ENCODE measurements at regions not wholly inside any gene's neighbourhood (a gene's known extent, or its start where the extent isn't known, plus 50 kb on each side); places are given as distances from the start of the nearest gene placed in this dataset.
A peak's percentile ranks its signal among the peaks of the same experiment; 100 is the strongest.

- TF ChIP-seq STAT6 (CRISPR knock-in tag; IDR thresholded peaks at IDR 0.05) (no peak), CBX8 (IDR thresholded peaks at IDR 0.05; ENCODE audit: borderline replicate concordance, extremely low read depth, low read depth, low read length, poor library complexity, severe bottlenecking) (no peak), TGIF2 (CRISPR knock-in tag; IDR thresholded peaks at IDR 0.05) (no peak), AFF1 (IDR thresholded peaks at IDR 0.05; ENCODE audit: low read depth in 1 of 2, partially characterized antibody in 2 of 2) (peak in 1 of 2 experiments; percentile 3), BCL6 (CRISPR knock-in tag; IDR thresholded peaks at IDR 0.05) (no peak), ARID1B (IDR thresholded peaks at IDR 0.05) (peak; percentile 95), TEAD1 (CRISPR knock-in tag; IDR thresholded peaks at IDR 0.05) (peak in 1 of 2 experiments; percentile 73; a peak in 1 of 4 replicates), GATAD2A (IDR thresholded peaks at IDR 0.05) (peak; percentile 69; the same call in 1 of the 2 replicates), CEBPG (CRISPR knock-in tag; IDR thresholded peaks at IDR 0.05) (no peak), CEBPG (tag; conservative IDR thresholded peaks at IDR 0.05 in 1 of 2, IDR thresholded peaks at IDR 0.05 in 1 of 2) (peak in 1 of 2 experiments; percentile 41; a peak in 1 of 4 replicates), SUPT5H (IDR thresholded peaks at IDR 0.05) (no peak), NFE2L1 (tag; IDR thresholded peaks at IDR 0.05; ENCODE audit: borderline replicate concordance, low read depth) (no peak), ASH1L (IDR thresholded peaks at IDR 0.05; ENCODE audit: borderline replicate concordance, low read depth, partially characterized antibody) (no peak), CBFA2T2 (conservative IDR thresholded peaks at IDR 0.05) (peak; percentile 90), RCOR1 (IDR thresholded peaks at IDR 0.05; ENCODE audit: borderline replicate concordance in 1 of 2, low read depth in 2 of 2, low read length in 2 of 2) (peak in 1 of 2 experiments; percentile 90; a peak in 2 of 4 replicates), ZNF175 (CRISPR knock-in tag; IDR thresholded peaks at IDR 0.05; ENCODE audit: low read depth) (peak; percentile 65; the same call in 1 of the 2 replicates), LARP7 (IDR thresholded peaks at IDR 0.05) (no peak), HDAC1 (IDR thresholded peaks at IDR 0.05) (no peak)
- TF ChIP-seq, protein P1, sequence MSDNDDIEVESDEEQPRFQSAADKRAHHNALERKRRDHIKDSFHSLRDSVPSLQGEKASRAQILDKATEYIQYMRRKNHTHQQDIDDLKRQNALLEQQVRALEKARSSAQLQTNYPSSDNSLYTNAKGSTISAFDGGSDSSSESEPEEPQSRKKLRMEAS (CRISPR knock-in tag; IDR thresholded peaks at IDR 0.05) = no peak
- TF ChIP-seq, protein P2, sequence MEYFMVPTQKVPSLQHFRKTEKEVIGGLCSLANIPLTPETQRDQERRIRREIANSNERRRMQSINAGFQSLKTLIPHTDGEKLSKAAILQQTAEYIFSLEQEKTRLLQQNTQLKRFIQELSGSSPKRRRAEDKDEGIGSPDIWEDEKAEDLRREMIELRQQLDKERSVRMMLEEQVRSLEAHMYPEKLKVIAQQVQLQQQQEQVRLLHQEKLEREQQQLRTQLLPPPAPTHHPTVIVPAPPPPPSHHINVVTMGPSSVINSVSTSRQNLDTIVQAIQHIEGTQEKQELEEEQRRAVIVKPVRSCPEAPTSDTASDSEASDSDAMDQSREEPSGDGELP (CRISPR knock-in tag; IDR thresholded peaks at IDR 0.05; ENCODE audit: borderline replicate concordance) = peak; percentile 44; the same call in 1 of the 2 replicates
Measured at GRCh38 chr1:234730770-234731568, 121.0 kb upstream of the IRF2BP2 start (continued).

Measured in K562 (cell line).